ENCODE measurements at regions not wholly inside any gene's neighbourhood (a gene's known extent, or its start where the extent isn't known, plus 50 kb on each side); places are given as distances from the start of the nearest gene placed in this dataset.
A peak's percentile ranks its signal among the peaks of the same experiment; 100 is the strongest.

GRCh38 chr13:105763851-105764250, 771.6 kb downstream of the EFNB2 start:
- Histone ChIP-seq H3K27me3 (ENCODE audit: control insufficient read depth, insufficient read depth, low read length) (no peaks in the 10 kb centered on the region), H3K36me3 (ENCODE audit: control insufficient read depth, insufficient read depth, low read length) (no peaks in the 10 kb centered on the region), H3K4me3 (replicated peaks in 1 of 4; ENCODE audit: control extremely low read depth in 1 of 4, insufficient read depth in 1 of 4, low read depth in 3 of 4, low read length in 4 of 4) (no peak overlapping the region), H2AFZ (ENCODE audit: low read length) (no peak overlapping the region), H3K9me3 (ENCODE audit: control insufficient read depth, insufficient read depth, low read depth, low read length) (no peaks in the 10 kb centered on the region), H3K4me1 (ENCODE audit: control insufficient read depth, extremely low read depth, insufficient read depth, low read length) (no peaks in the 10 kb centered on the region), H4K20me1 (ENCODE audit: control insufficient read depth, extremely low read depth, insufficient read depth, low read length) (no peaks in the 10 kb centered on the region), H3K4me2 (ENCODE audit: extremely low read depth, insufficient read depth, low read length) (no peak overlapping the region), H3K79me2 (ENCODE audit: control insufficient read depth, insufficient read depth, low read length) (no peaks in the 10 kb centered on the region), H3K27ac (ENCODE audit: insufficient read depth, low read length) (no peak overlapping the region), H3K9ac (ENCODE audit: insufficient read depth, low read length) (no peak overlapping the region)
- no peak for TF ChIP-seq CTCF (conservative IDR thresholded peaks at IDR 0.05 in 1 of 2, IDR thresholded peaks at IDR 0.05 in 1 of 2; ENCODE audit: low read depth in 1 of 2, low read length in 2 of 2)
- TF ChIP-seq EZH2 (IDR thresholded peaks at IDR 0.05; ENCODE audit: low read length, missing control alignments): no peak
- DNase-seq (ENCODE audit: low read depth in 2 of 2): peak; percentile 6 to 30

GRCh38 chr13:105762096-105762495, 773.4 kb downstream of the EFNB2 start:
- no peak for DNase-seq (ENCODE audit: low read depth in 2 of 2)
- Histone ChIP-seq H3K36me3 (ENCODE audit: control insufficient read depth, insufficient read depth, low read length) (no peaks in the 10 kb centered on the region), H3K4me3 (replicated peaks in 1 of 4; ENCODE audit: control extremely low read depth in 1 of 4, insufficient read depth in 1 of 4, low read depth in 3 of 4, low read length in 4 of 4) (no peak overlapping the region), H3K9me3 (ENCODE audit: control insufficient read depth, insufficient read depth, low read depth, low read length) (no peaks in the 10 kb centered on the region), H3K79me2 (ENCODE audit: control insufficient read depth, insufficient read depth, low read length) (no peaks in the 10 kb centered on the region), H3K27ac (ENCODE audit: insufficient read depth, low read length) (no peak overlapping the region), H4K20me1 (ENCODE audit: control insufficient read depth, extremely low read depth, insufficient read depth, low read length) (no peaks in the 10 kb centered on the region), H2AFZ (ENCODE audit: low read length) (no peak overlapping the region), H3K4me2 (ENCODE audit: extremely low read depth, insufficient read depth, low read length) (no peak overlapping the region), H3K27me3 (ENCODE audit: control insufficient read depth, insufficient read depth, low read length) (no peaks in the 10 kb centered on the region), H3K9ac (ENCODE audit: insufficient read depth, low read length) (no peak overlapping the region), H3K4me1 (ENCODE audit: control insufficient read depth, extremely low read depth, insufficient read depth, low read length) (no peaks in the 10 kb centered on the region)
- TF ChIP-seq CTCF (conservative IDR thresholded peaks at IDR 0.05 in 1 of 2, IDR thresholded peaks at IDR 0.05 in 1 of 2; ENCODE audit: low read depth in 1 of 2, low read length in 2 of 2) (no peak), EZH2 (IDR thresholded peaks at IDR 0.05; ENCODE audit: low read length, missing control alignments) (no peak)

GRCh38 chr13:105758918-105759860, 776.3 kb downstream of the EFNB2 start:
- no peaks in the 10 kb centered on the region for H3K9me3 ChIP-seq (ENCODE audit: control insufficient read depth, insufficient read depth, low read depth, low read length)
- DNase-seq (ENCODE audit: low read depth in 2 of 2): no peak
- H3K79me2 ChIP-seq (ENCODE audit: control insufficient read depth, insufficient read depth, low read length): no peaks in the 10 kb centered on the region
- TF ChIP-seq EZH2 (IDR thresholded peaks at IDR 0.05; ENCODE audit: low read length, missing control alignments) (no peak), CTCF (conservative IDR thresholded peaks at IDR 0.05 in 1 of 2, IDR thresholded peaks at IDR 0.05 in 1 of 2; ENCODE audit: low read depth in 1 of 2, low read length in 2 of 2) (no peak)
- H3K4me1 ChIP-seq (ENCODE audit: control insufficient read depth, extremely low read depth, insufficient read depth, low read length): no peaks in the 10 kb centered on the region
- H3K9ac ChIP-seq (ENCODE audit: insufficient read depth, low read length): no peak overlapping the region
- H3K27ac ChIP-seq (ENCODE audit: insufficient read depth, low read length): no peak overlapping the region
- H3K4me3 ChIP-seq (replicated peaks in 1 of 4; ENCODE audit: control extremely low read depth in 1 of 4, insufficient read depth in 1 of 4, low read depth in 3 of 4, low read length in 4 of 4): no peak overlapping the region
- no peak overlapping the region for H3K4me2 ChIP-seq (ENCODE audit: extremely low read depth, insufficient read depth, low read length)
- no peaks in the 10 kb centered on the region for H3K36me3 ChIP-seq (ENCODE audit: control insufficient read depth, insufficient read depth, low read length)
- H4K20me1 ChIP-seq (ENCODE audit: control insufficient read depth, extremely low read depth, insufficient read depth, low read length): no peaks in the 10 kb centered on the region
- no peak overlapping the region for H2AFZ ChIP-seq (ENCODE audit: low read length)
- no peaks in the 10 kb centered on the region for H3K27me3 ChIP-seq (ENCODE audit: control insufficient read depth, insufficient read depth, low read length)
